Kasumi-1 (cell line): ENCODE measurements at regions not wholly inside any gene's neighbourhood (a gene's known extent, or its start where the extent isn't known, plus 50 kb on each side); places are given as distances from the start of the nearest gene placed in this dataset.
A peak's percentile ranks its signal among the peaks of the same experiment; 100 is the strongest.
"Not testable (repeated sequence)": the region's sequence is repeated elsewhere in the genome, so short reads cannot be mapped to it uniquely, and the experiment has no call there.

Source experiments
- DNase-seq, 2 experiments: peaks; one replicate each; lab custom pipeline; 2025; lab: John Stamatoyannopoulos, UW

DNA sequence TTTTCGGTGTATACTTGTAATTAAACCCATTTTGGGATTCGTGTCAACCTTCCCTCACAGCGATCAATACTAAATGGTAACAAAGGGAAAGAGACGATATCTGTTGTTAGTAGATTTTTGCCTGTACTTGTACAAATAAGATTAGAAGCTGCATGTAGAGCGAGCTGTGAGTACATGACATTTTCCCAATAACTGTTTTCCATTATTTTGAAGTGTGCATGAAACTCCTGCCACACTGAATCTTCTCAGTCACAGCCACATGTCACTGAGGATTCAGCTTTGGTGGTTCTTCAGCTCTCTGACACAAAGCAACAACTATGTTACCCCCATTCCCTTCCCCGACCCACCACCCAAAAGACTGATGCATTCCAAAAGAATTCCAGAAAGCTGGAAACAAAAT is 685.6 kb downstream of the EFNA5 start:
- DNase-seq: no peak

DNA sequence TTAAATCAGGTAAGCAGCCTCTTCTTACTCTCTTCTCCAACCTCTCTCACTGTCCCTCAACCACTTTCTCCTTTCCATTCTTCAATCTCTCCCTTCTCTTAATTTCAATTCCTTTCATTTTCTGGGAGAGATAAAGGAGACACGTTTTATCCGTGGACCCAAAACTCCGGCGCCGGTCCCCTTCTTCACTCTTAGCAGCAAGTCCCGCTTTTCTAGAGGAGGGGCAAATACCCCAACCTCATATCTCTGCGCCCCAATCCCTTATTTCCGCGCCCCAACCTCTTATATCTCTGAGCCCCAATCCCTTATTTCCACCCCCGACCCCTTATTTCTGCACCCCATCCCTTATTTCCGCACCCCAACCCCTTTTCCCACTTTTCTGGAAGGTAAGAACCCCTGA is 691.6 kb downstream of the EFNA5 start:
- DNase-seq: not testable (repeated sequence)

DNA sequence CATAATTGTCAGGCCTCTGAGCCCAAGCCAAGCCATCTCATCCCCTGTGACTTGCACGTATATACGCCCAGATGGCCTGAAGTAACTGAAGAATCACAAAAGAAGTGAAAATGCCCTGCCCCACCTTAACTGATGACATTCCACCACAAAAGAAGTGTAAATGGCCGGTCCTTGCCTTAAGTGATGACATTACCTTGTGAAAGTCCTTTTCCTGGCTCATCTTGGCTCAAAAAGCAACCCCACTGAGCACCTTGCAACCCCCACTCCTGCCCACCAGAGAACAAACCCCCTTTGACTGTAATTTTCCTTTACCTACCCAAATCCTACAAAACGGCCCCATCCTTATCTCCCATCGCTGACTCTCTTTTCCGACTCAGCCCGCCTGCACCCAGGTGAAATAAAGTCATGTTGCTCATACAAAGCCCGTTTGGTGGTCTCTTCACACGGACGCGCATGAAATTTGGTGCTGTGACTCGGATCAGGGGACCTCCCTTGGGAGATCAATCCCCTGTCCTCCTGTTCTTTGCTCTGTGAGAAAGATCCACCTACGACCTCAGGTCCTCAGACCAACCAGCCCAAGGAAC is 692.1 kb downstream of the EFNA5 start:
- not testable (repeated sequence) for DNase-seq

DNA sequence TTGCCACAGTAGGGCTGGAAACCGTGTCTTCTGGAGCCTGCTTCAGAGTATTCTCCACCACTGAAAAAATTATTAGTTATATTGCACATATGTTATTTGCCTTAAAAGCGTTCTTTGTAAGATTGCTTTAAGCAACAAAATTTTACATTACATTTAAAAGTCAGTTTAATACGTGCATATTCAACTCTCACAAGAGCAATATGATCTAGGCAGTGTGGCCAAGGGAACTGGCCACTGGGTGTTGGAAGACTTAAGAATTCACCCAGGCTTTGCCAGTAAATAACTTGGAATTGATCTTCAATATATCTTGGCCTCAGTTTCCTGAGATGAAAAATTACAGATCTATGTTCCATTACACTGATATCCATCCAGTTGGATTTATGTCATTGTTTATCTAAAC is 694.4 kb downstream of the EFNA5 start:
- DNase-seq: no peak

DNA sequence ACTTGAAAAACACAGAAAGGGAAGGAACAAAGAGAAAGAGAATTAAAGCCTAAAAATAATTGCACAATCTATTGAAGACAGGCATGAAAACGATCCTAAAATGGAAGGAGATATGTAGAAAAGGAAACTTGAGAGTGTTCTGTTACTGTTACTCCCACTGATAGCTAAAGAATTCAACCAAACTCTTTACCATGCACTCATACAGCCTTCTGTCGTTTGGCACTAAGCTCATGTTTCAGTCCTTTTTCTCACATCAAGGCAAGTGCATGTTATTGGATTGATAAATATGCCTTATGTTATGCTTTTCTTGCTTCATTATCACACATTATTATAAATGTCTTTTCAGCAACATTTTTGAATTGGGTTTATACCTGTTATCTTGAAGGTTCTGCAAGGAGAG is 696.5 kb downstream of the EFNA5 start:
- DNase-seq: no peak

DNA sequence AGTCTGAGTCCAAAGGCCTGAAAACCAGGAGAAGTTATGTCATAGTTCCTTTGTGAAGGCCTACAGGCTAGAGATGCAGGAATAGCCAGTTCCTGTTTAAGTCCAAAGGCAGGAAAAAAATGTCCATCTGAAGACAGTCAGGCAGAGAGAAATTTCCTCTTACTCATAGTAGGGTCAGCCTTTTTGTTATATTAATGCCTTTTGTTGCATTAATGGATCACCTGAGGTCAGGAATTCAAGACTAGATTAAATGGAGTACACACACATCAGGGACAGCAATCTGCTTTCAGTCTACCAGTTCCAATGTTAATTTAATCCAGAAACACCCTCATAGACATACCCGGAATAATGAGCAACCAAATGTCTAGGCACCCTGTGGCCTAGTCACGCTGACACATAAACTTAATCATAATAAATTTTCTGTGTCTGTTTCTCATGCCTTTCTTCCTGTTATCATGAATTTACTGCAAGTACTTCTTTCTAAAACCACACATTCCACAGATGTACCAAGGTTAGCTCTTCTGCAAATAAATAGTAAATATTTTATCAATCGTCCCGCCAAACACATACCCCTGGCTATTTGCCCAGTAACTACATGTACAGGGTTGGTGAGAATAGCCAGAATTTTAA is 703.9 kb downstream of the EFNA5 start:
- no peak for DNase-seq

DNA sequence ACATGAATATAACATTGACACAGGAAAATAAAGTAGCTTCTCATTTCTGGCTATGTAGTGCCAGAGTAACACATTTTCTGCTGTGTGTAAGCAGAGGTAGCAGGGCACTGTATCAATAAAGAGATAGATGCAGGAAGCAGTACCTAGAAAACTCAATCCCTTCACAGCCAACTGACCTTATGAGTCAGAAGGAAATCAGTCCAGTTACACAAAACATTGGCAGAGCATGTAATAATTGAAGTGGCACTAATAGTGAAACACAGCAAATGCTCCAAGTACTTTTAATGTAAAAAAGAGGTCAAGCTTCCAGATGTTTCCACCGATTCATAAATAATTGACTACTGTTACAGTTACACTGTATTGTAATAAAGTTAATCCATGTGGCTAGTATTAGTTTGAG is 706.6 kb downstream of the EFNA5 start:
- no peak for DNase-seq

DNA sequence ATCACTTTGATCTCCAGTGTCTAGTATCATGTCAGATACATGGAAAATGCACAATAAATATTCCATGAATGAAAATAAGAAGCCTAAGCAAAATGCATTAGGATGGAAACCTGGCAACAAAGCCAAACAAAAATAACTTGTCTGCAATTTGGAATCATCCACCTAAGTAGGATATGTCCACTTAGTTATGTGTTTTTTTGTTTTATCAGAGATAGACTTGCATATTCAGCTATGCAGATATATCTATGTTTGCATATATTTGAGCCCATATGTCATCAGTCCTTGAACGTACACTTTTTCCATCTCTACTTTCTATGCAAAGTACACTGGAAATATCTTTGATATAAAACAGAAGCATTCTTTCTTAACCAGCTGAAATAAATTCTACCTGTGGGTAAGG is 707.1 kb downstream of the EFNA5 start:
- no peak for DNase-seq

DNA sequence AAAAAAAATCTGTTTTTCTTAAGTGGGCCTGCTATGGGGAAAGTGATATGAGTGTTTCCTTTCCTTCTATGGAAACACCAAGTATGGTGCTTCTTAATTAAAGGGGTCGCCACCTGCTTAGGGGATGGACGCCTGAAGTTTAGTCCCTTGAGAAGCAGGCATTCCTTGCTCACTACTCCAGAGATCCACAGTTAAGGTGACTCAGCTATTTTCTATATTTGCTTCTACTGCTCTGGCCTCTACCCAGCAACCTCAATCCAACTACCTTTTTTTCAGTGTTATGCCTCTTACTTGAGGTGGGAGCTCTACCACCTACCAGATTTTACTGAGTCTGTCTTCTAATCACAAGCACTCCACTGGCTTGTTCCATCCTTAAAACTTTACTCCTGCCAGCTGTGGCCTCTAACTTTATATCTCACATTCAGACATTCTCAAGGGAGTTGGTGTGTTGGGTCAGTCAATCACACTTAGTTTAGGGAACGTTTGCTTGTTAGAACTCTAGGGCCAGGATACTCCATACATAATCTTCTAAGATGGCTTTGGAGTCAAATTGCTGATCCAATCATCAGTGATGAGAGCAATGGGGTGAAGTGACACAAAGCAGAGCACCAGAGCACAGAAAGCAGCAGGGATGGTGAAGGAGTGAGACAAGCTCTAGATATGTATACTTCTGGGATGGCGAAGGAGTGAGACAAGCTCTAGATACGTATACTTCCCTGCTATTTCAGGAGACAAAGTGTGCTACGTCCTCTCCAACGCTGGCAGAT is 708.1 kb downstream of the EFNA5 start:
- DNase-seq: no peak

DNA sequence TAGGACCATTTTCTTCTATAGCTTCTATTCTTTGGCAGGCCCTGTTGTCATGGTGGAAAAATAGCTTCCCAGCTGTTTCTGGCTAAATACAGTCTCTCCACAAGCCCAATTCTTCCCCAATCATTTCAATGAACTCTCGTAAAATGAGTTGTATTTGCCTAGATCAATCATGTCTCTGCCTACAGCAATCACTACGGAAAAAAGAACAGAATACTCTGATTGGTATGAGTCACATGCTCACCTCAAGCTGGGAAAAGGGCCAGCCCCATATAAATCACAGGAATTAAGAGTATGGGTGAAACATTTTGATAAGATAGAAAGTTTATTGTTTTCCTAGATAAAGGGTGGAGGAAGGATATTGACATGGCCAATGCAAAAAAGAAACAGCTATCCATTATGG is 711.4 kb downstream of the EFNA5 start:
- no peak for DNase-seq

DNA sequence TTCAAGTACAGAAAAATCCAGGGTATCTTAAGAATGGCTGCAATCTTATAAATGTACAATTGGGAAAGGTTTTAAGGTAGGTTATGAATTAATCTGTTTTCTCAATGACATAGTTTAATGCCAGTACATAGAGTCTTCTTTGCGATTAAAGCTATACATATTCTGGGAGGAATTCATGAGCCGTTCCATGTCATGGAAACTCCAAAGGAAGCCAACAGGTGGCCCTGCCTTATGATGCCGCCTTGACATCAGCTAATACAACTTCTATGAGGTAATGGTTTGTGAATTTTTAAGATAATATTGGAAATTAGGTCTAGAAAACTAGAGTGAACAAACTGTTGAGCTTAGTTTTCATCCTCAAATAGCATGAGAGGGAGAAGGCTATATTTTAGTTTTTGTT is 713.4 kb downstream of the EFNA5 start:
- DNase-seq: no peak

DNA sequence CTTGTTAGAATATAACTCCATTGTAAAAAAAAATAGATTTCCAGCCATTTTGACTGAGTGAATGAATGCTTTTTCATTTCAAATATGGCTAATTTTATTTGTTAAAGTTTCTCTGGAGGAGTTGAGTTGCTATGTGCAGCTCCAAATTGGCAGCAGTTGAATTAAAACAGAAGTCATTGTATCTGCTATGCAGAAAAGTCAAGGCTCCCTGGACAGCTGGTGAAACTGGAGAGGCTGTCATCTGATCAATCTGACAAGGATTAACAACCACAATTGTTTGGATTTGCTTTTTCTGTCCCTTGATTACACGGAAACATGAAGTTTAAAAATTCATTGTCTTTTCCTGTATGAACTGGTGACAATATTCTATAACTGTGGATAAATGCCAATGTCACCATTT is 713.9 kb downstream of the EFNA5 start:
- DNase-seq: no peak

DNA sequence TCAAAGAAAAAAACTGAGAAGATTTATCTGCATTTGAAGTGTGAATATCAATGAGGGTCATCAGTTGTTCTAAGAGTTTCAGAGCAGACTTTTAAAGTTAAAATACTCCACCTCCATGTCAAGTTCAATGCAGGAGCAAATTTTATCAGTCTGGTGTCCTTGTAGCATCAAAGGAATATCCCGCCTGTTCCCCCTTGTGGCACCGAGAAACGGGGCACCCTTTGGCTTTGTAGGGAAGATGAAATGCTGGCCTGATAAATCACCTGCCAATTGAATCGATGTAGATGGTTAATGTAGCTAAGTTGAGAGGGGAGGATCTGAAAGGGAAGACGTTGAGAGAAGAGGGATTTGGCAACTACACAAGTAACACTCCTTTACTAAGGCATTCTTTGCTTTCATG is 714.5 kb downstream of the EFNA5 start:
- no peak for DNase-seq

DNA sequence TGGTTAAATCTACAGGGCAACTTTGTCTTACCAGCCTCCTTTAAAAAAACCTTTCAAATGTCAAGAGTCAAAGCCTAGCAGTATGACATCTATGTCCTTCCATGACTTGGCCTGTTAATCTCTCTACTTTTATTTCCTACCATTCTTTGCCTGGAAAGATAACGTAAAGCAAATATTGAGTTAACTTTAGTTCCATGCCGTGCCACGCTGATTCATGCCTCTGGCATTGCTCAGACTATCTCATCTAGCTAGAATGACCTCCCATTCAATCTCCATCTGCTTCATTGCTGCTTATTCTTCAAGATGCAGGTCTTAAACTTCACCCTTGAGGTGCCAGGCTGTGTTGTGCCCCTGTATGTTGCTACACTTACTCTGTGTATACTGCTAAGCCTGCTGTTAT is 729.8 kb downstream of the EFNA5 start:
- no peak for DNase-seq

DNA sequence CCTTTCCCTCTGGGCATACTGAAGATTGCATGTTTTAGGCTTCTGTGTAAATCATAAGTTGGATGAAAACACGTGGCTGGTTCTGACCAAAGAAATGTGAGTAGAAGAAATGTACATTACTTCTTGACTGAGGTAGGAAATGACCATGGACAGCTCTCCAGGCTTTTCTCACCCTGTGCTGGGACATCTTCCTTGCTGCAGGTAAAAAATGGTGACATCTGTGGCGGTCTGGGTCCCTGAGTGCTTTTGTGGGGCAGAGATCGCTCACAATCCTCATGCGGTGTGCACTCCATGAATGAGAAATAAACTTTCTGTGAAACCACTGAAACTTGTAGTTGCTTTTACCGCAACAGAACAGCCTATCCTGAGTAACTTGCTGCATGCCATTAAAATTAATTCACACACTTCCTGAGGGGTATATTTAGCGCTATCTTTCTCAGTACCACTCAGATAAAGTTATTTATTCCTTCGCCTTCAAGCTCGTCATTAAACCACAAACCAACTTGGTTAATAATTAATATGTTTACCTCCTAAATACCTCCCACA is 730.4 kb downstream of the EFNA5 start:
- DNase-seq: no peak

DNA sequence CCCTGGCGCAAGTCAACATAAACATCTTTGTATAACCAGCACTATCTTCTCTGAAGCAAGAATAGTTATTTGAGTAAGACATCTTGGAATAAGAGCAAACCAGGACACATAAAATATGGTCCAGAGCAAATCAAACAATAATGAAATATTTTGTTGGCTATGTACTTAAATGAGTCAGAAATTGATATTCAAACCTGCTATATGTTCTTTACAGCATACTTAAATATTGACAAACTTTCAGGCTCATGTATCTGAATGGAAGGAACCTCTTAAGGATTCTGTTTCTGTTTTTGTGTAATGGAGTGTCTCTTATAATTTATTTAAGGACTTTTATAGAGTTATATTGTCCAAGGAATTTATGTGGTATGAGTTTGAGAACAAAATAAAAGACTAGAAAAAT is 747.3 kb downstream of the EFNA5 start:
- DNase-seq: no peak

DNA sequence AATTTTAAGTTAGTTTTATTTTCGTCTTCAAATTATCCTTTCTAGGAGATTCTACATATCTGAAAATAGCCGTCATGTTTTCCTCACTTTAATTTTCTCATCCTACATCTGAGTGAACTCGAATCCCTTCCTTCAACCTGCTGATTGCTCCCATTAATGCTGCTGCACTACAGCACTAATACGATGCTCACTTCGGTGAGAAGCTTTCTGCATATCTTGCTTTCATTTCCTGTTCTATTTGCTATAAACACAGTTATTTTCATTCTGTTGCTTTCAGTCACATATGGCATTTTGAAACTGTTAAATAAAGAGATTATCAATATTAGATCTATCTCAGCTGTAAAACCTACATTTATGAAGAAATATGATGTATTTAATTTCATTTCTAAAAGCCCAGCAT is 749.2 kb downstream of the EFNA5 start:
- no peak for DNase-seq

DNA sequence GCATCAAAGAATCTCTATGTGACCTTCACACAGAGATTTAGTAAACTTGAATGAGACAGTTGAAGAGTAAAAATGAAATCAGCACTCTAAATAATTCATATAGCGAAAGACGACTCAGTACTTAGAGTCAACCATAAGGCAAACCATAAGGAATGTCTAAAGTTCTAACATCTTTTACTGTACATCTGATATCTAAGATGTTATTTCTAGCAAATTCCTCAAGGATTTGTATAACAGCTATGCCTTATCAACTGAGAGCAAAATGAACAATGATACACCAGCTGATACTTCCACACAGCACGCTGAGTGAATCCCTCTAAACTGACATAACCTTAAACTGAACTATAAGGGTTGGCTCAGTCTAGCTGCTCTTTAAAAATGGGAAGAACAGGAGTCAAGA is 760.3 kb downstream of the EFNA5 start:
- DNase-seq: no peak

DNA sequence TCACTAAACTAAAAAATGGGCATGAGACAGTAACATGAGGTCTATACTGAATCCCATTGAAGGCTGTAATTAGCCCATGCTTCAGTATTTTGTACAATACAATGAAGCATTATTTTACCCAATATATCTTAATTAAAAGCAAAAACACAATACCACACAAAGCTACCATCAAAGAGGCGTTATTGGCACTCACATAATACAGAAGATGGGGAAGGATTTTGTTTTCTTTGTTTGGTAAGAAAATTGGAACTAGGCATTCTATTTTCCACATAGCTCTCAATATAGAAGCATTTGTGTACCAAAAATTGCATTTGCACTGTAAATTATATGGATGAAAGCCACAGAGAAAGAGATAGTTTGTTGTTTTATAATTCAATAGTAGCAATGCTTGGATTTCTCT is 761.0 kb downstream of the EFNA5 start:
- DNase-seq: no peak

DNA sequence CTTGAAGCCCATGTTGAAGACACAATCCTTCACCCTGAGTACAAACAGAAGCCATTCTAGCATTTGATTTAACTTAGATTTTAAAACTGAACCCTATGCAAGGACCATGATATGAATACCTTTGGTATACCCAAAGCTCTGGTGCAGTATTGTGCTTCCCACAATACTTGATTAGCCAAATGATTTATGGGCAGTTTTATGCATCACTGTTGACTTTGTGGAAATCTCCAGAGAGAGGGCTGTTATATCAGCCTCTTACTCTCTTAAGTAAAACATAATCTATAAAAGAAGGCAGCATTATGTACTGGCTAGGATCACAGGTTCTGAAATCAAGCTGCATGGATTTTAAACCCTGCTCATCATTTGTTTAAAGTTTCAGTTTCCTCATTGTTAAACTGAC is 762.8 kb downstream of the EFNA5 start:
- DNase-seq: no peak

DNA sequence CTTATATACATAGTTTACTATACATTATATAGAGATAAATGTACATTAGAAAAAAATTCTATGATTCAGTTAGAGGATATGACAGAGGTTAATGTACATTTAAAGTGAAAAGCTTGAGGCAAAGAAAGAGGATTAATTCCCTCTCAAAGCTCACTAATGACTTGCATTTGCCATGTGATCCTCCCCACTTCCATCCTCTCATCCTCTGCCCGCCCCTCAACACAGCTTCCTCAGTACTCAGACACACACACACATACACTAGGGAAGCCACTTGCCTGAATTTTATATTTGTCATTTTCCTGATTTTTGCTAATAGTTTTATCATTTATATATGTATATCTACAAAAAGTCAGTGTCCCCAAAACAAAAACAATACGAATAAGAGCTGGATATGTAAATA is 764.5 kb downstream of the EFNA5 start:
- no peak for DNase-seq

DNA sequence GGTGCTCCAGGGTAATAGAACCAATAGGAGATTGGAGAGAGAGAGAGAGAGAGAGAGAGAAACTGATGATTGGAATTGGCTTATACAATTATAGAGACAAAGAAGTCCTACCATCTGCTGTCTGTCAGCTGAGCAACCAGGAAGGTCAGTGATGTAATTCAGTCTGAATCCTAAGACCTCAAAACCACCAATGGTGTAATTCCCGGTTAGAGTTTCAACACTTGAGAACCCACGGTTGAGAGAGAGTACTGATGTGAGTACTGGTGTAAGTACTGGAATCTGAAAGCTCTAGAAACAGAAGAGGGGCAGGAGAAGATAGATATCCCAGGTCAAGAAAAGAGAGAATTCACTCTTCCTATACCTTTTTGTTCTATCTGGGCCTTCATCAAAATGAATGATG is 775.8 kb downstream of the EFNA5 start:
- DNase-seq: peak; percentile 26 to 48

DNA sequence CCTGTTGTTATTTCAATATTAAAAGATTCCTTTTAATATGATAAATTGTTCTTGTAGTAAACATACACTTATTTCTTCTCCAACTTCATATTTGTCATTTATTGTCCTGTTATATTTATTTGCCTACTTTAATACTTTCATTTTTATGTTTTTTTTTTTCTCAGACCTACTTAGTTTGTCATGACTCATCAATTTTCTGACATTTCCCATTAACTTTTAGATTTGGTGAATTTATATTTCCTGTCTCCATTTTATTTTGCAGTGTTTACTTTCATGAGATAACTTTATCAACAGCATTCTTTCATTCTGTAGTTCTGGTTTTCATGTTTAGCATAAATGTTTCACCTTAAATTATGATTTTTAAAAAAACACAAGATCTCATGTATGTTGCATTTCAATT is 788.7 kb downstream of the EFNA5 start:
- no peak for DNase-seq
